ENCODE measurements at regions not wholly inside any gene's neighbourhood (a gene's known extent, or its start where the extent isn't known, plus 50 kb on each side); places are given as distances from the start of the nearest gene placed in this dataset.

GRCh38 chr1:56297208-56297607 lies 282.2 kb downstream of the PLPP3 start:
- TF ChIP-seq CTCF (conservative IDR thresholded peaks at IDR 0.05): no peak
- no peak for TF ChIP-seq EZH2 (IDR thresholded peaks at IDR 0.05; ENCODE audit: low read depth)
